HepG2 (cell line): ENCODE measurements at regions not wholly inside any gene's neighbourhood (a gene's known extent, or its start where the extent isn't known, plus 50 kb on each side); places are given as distances from the start of the nearest gene placed in this dataset.

Experiments
- ATAC-seq: fragments of 200-7000 bp; cut with Tn5 transposase; 3 replicates; pipeline ENCODE4 v1.9.1; 2020; ENCODE audit warnings: mild to moderate bottlenecking, moderate library complexity
- BruUV-seq: library from RNA; stranded (reverse); fragments of 400-500 nt; replicated peaks from 2 replicates; lab custom pipeline; 2021; lab: Mats Ljungman, UMichigan
- CTCF ChIA-PET: fragments of 300-600 bp; formaldehyde crosslinking; extraction: SDS; loops from one replicate; lab custom pipeline; 2021; ENCODE audit warnings: low total read pairs, inconsistent platforms, low intra/inter-chr PET ratio; lab: Yijun Ruan, JAX
- POLR2A ChIA-PET: fragments of 350-600 bp; sonication (Branson Sonifier 250); formaldehyde crosslinking; loops from one replicate; lab custom pipeline; 2020; ENCODE audit warnings: antibody characterized with exemption, inconsistent platforms; lab: Yijun Ruan, JAX
- DNase-seq: peaks from one replicate; pipeline ENCODE4 v3.0.0-alpha.2; 2015; ENCODE audit warnings: low spot score
- FAIRE-seq: peaks from 3 replicates; lab custom pipeline; 2011; peaks lifted over from hg19 to GRCh38; lab: Jason Lieb, UNC
- H2AFZ ChIP-seq: one replicate; pipeline ENCODE4 v1.6.1; 2011; ENCODE audit warnings: low read length, inconsistent platforms
- H3K27ac ChIP-seq: fragments of 300-600 bp; 3 replicates; pipeline ENCODE4 v1.8.0; 2011; ENCODE audit warnings: mixed run types, mild to moderate bottlenecking, mixed read lengths, low read length, inconsistent platforms; ENCODE audit not compliant: insufficient read depth; ENCODE audit errors: extremely low read length
- H3K27me3 ChIP-seq, 2 experiments: fragments of 200-600 bp in 1 of 2; 2 replicates in 1 of 2; 3 replicates in 1 of 2; pipeline versions ENCODE4 v1.6.0 to v1.8.0; 2011; ENCODE audit warnings: low read length in 2 of 2, mild to moderate bottlenecking in 2 of 2, moderate library complexity in 2 of 2, inconsistent platforms in 1 of 2; ENCODE audit not compliant: insufficient read depth in 2 of 2, control insufficient read depth in 1 of 2
- H3K36me3 ChIP-seq, 2 experiments: fragments of 200-600 bp in 1 of 2; replicated peaks in 1 of 2; 2 replicates in 1 of 2; 3 replicates in 1 of 2; pipeline versions ENCODE4 v1.5.1 to v1.8.0; 2011; ENCODE audit warnings: low read length in 2 of 2, inconsistent platforms in 1 of 2; ENCODE audit not compliant: insufficient read depth in 2 of 2, control insufficient read depth in 1 of 2
- H3K4me1 ChIP-seq: 2 replicates; pipeline ENCODE4 v1.5.1; 2012; ENCODE audit warnings: low read length, inconsistent platforms; ENCODE audit not compliant: insufficient read depth
- H3K4me2 ChIP-seq: 2 replicates; pipeline ENCODE4 v1.6.0; 2011; ENCODE audit warnings: low read depth, low read length, inconsistent platforms
- H3K4me3 ChIP-seq, 3 experiments: fragments of 200-600 bp in 1 of 3; sonication (generic), shearing (Covaris generic) in 1 of 3; replicated peaks in 1 of 3; 2 replicates each; pipeline ENCODE4 v1.5.1; 2011 to 2016; ENCODE audit warnings: low read length in 3 of 3, inconsistent platforms in 2 of 3, low read depth in 2 of 3, mild to moderate bottlenecking in 2 of 3, control low read depth in 1 of 3, mixed read lengths in 1 of 3; ENCODE audit not compliant: insufficient read depth in 1 of 3
- H3K79me2 ChIP-seq: one replicate; pipeline ENCODE4 v1.6.1; 2011; ENCODE audit warnings: low read length, inconsistent platforms; ENCODE audit not compliant: insufficient read depth
- H3K9ac ChIP-seq: 2 replicates; pipeline ENCODE4 v1.6.0; 2011; ENCODE audit warnings: mild to moderate bottlenecking, low read depth, low read length, inconsistent platforms; ENCODE audit not compliant: insufficient read depth
- H3K9me3 ChIP-seq: 2 replicates; pipeline ENCODE4 v1.5.1; 2012; ENCODE audit warnings: mild to moderate bottlenecking, low read length
- H4K20me1 ChIP-seq: 2 replicates; pipeline ENCODE4 v1.6.0; 2011; ENCODE audit warnings: inconsistent platforms, mild to moderate bottlenecking, low read length, moderate library complexity; ENCODE audit not compliant: insufficient read depth
- CBFB ChIP-seq: sonication (generic); formaldehyde crosslinking; IDR thresholded peaks from 2 replicates; pipeline ENCODE4 v1.4.0; 2020; ENCODE audit warnings: missing genetic modification reagents
- HNRNPLL ChIP-seq: fragments of 200-400 bp; formaldehyde crosslinking; IDR thresholded peaks from 2 replicates; pipeline ENCODE4 v1.6.1; 2017; ENCODE audit warnings: mild to moderate bottlenecking, low read depth, low read length; ENCODE audit not compliant: poor library complexity, severe bottlenecking
- IKZF4 ChIP-seq: sonication (generic); formaldehyde crosslinking; IDR thresholded peaks from 2 replicates; pipeline ENCODE4 v1.5.1; 2020; ENCODE audit warnings: borderline replicate concordance, mild to moderate bottlenecking, low read depth, missing genetic modification reagents; ENCODE audit errors: not compliant biosample characterization
- RXRA ChIP-seq: sonication (generic); formaldehyde crosslinking; IDR thresholded peaks from 2 replicates; pipeline ENCODE4 v1.5.1; 2020; ENCODE audit warnings: missing genetic modification reagents
- ZBTB8A ChIP-seq: sonication (generic); formaldehyde crosslinking; IDR thresholded peaks from 2 replicates; pipeline ENCODE4 v1.4.0; 2020; ENCODE audit warnings: mild to moderate bottlenecking, low read depth, missing genetic modification reagents, borderline replicate concordance
- ZC3H4 ChIP-seq: sonication (generic); formaldehyde crosslinking; IDR thresholded peaks from 2 replicates; pipeline ENCODE4 v1.4.0; 2020; ENCODE audit warnings: missing genetic modification reagents, borderline replicate concordance
- ZMYM3 ChIP-seq: sonication (generic); formaldehyde crosslinking; IDR thresholded peaks from 2 replicates; pipeline ENCODE4 v1.5.1; 2020; ENCODE audit warnings: mild to moderate bottlenecking, missing genetic modification reagents
- ZNF124 ChIP-seq: sonication (generic); formaldehyde crosslinking; IDR thresholded peaks from 2 replicates; pipeline ENCODE4 v1.4.0; 2020; ENCODE audit warnings: missing genetic modification reagents
- ZNF274 ChIP-seq: sonication (generic); formaldehyde crosslinking; IDR thresholded peaks from 2 replicates; pipeline ENCODE4 v1.5.1; 2020; ENCODE audit warnings: mild to moderate bottlenecking, missing genetic modification reagents
- ZNF629 ChIP-seq: sonication (generic); formaldehyde crosslinking; conservative IDR thresholded peaks from 2 replicates; pipeline ENCODE4 v1.5.0; 2020; ENCODE audit warnings: missing genetic modification reagents
- ZNF709 ChIP-seq: sonication (generic); formaldehyde crosslinking; IDR thresholded peaks from 2 replicates; pipeline ENCODE4 v1.5.0; 2020; ENCODE audit warnings: mild to moderate bottlenecking, missing genetic modification reagents
- WGBS: methylation state at CpG from one replicate; pipeline ENCODE4 v1.1.6; 2017; ENCODE audit warnings: low lambda C conversion rate; 5-methylcytosine and 5-hydroxymethylcytosine counted together
- in situ Hi-C: cut with HindIII; loops from 2 replicates; pipeline ENCODE4 v1.10.0; 2017; ENCODE audit warnings: low pct_unique_long_range_greater_than_20kb; ENCODE audit not compliant: extremely low pct_ligation_motif_present
- intact Hi-C: fragments of 100-400 bp; cut with micrococcal nuclease; formaldehyde crosslinking; loops from one replicate; pipeline ENCODE4 v1.10.0; 2022; ENCODE audit not compliant: unreplicated experiment
- TF ChIP-seq, protein P1 (sequence below): sonication (generic); formaldehyde crosslinking; IDR thresholded peaks from 2 replicates; pipeline ENCODE4 v1.5.0; 2020; ENCODE audit warnings: mild to moderate bottlenecking, missing genetic modification reagents
- TF ChIP-seq, protein P2 (sequence below): sonication (generic); formaldehyde crosslinking; IDR thresholded peaks from 2 replicates; pipeline ENCODE4 v1.4.0; 2020; ENCODE audit warnings: missing genetic modification reagents, mild to moderate bottlenecking, borderline replicate concordance
- TF ChIP-seq, protein P3 (sequence below): sonication (generic); formaldehyde crosslinking; conservative IDR thresholded peaks from 2 replicates; pipeline ENCODE4 v1.5.0; 2020; ENCODE audit warnings: missing genetic modification reagents
- TF ChIP-seq, protein P4 (sequence below): sonication (generic); formaldehyde crosslinking; IDR thresholded peaks from 2 replicates; pipeline ENCODE4 v1.9.0; 2021; ENCODE audit warnings: missing genetic modification reagents, borderline replicate concordance

DNA sequence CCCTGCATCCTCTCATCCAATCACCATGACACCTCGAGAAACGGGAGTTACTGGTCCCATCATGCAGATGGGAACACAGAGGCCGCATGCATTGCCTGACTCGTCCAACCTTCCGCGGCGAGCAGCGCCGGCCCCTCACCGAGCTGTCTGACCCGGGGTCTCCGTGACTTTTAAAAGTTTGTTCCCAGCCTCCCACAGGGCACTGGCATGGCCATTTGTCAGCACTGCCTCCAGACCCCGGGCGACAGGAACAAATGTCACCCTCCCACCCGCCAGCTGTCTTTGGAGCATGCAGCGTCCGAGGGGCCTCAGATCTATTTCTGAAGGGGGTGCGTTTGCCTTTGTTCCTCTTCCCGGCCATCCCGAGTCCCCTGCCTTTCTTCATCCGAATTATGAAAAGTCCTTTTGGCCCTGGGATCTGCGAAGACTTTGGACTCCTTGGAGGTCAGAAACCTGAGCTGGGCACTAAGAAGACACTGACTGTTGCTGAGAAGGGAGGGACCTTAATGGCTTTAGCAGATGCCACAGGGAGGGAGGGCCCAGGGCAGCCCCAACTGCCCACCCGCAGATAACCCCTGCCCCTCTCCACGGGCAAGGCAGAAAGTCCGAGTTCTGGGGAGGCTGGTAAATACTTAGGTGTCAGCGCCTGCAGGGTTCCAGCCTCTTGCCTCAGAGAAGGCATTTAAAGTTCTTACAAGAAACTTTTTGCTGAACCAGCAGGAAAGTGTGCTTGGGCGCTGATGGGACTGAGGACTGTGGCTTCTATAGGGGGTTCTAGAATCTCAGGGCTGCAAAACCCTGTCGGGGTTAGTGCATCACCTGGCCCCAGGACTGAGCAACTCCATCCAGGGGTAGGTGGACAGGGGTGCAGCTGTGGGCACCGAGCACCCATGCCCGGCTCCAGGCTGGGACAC is 348.1 kb downstream of the FOXL1 start:
- H3K27me3 ChIP-seq = peaks cover 5 to 54% of the 10 kb centered on the region in 2 experiments
- H3K4me3 ChIP-seq = no peak overlapping the region
- no peaks in the 10 kb centered on the region for H3K79me2 ChIP-seq
- H3K4me1 ChIP-seq = no peaks in the 10 kb centered on the region
- no peaks in the 10 kb centered on the region for H3K9me3 ChIP-seq
- no peak overlapping the region for H2AFZ ChIP-seq
- no peak overlapping the region for H3K4me2 ChIP-seq
- WGBS = 39% methylated on average over 21 of the region's 30 CpGs
- intact Hi-C loops = no loop called here
- H3K36me3 ChIP-seq = no peaks in the 10 kb centered on the region
- ChIA-PET CTCF (no interaction called here), POLR2A (no interaction called here)
- FAIRE-seq = no peak
- no peaks in the 10 kb centered on the region for H4K20me1 ChIP-seq
- in situ Hi-C loops = no loop called here
- no peak for DNase-seq
- BruUV-seq = no TSS peak
- H3K9ac ChIP-seq = no peak overlapping the region
- no peak for ATAC-seq
- H3K27ac ChIP-seq = no peak overlapping the region
- TF ChIP-seq ZBTB8A (CRISPR knock-in tag) = no peak
- TF ChIP-seq, protein P1, sequence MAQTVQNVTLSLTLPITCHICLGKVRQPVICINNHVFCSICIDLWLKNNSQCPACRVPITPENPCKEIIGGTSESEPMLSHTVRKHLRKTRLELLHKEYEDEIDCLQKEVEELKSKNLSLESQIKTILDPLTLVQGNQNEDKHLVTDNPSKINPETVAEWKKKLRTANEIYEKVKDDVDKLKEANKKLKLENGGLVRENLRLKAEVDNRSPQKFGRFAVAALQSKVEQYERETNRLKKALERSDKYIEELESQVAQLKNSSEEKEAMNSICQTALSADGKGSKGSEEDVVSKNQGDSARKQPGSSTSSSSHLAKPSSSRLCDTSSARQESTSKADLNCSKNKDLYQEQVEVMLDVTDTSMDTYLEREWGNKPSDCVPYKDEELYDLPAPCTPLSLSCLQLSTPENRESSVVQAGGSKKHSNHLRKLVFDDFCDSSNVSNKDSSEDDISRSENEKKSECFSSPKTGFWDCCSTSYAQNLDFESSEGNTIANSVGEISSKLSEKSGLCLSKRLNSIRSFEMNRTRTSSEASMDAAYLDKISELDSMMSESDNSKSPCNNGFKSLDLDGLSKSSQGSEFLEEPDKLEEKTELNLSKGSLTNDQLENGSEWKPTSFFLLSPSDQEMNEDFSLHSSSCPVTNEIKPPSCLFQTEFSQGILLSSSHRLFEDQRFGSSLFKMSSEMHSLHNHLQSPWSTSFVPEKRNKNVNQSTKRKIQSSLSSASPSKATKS = no peak
- no peak for TF ChIP-seq RXRA
- TF ChIP-seq ZMYM3 (CRISPR knock-in tag) = no peak
- TF ChIP-seq ZNF629 (CRISPR knock-in tag) = peak; percentile 52; the same call in 1 of the 2 replicates
- TF ChIP-seq ZNF709 (CRISPR knock-in tag) = no peak
- TF ChIP-seq IKZF4 (CRISPR knock-in tag) = no peak
- TF ChIP-seq CBFB = no peak
- TF ChIP-seq, protein P2, sequence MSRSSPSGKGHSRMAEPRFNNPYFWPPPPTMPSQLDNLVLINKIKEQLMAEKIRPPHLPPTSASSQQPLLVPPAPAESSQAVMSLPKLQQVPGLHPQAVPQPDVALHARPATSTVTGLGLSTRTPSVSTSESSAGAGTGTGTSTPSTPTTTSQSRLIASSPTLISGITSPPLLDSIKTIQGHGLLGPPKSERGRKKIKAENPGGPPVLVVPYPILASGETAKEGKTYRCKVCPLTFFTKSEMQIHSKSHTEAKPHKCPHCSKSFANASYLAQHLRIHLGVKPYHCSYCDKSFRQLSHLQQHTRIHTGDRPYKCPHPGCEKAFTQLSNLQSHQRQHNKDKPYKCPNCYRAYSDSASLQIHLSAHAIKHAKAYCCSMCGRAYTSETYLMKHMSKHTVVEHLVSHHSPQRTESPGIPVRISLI = no peak
- no peak for TF ChIP-seq ZNF124 (CRISPR knock-in tag)
- TF ChIP-seq, protein P3, sequence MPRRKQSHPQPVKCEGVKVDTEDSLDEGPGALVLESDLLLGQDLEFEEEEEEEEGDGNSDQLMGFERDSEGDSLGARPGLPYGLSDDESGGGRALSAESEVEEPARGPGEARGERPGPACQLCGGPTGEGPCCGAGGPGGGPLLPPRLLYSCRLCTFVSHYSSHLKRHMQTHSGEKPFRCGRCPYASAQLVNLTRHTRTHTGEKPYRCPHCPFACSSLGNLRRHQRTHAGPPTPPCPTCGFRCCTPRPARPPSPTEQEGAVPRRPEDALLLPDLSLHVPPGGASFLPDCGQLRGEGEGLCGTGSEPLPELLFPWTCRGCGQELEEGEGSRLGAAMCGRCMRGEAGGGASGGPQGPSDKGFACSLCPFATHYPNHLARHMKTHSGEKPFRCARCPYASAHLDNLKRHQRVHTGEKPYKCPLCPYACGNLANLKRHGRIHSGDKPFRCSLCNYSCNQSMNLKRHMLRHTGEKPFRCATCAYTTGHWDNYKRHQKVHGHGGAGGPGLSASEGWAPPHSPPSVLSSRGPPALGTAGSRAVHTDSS (CRISPR knock-in tag) = no peak
- no peak for TF ChIP-seq ZNF274 (CRISPR knock-in tag)
- TF ChIP-seq HNRNPLL = no peak
- TF ChIP-seq, protein P4, sequence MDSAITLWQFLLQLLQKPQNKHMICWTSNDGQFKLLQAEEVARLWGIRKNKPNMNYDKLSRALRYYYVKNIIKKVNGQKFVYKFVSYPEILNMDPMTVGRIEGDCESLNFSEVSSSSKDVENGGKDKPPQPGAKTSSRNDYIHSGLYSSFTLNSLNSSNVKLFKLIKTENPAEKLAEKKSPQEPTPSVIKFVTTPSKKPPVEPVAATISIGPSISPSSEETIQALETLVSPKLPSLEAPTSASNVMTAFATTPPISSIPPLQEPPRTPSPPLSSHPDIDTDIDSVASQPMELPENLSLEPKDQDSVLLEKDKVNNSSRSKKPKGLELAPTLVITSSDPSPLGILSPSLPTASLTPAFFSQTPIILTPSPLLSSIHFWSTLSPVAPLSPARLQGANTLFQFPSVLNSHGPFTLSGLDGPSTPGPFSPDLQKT (CRISPR knock-in tag) = no peak
- no peak for TF ChIP-seq ZC3H4 (CRISPR knock-in tag)
